KMS-11 (cell line): ENCODE measurements at regions not wholly inside any gene's neighbourhood (a gene's known extent, or its start where the extent isn't known, plus 50 kb on each side); places are given as distances from the start of the nearest gene placed in this dataset.
"Not testable (repeated sequence)": the region's sequence is repeated elsewhere in the genome, so short reads cannot be mapped to it uniquely, and the experiment has no call there.

Experiments
- H2AFZ ChIP-seq: fragments of 200-600 bp; sonication (generic); 2 replicates; pipeline ENCODE4 v1.6.1; 2016; ENCODE audit warnings: antibody characterized with exemption, mixed run types, low read depth
- H3K27ac ChIP-seq: fragments of 200-600 bp; sonication (generic); 2 replicates; pipeline ENCODE4 v1.6.1; 2016; ENCODE audit warnings: mild to moderate bottlenecking, mixed run types
- H3K27me3 ChIP-seq: fragments of 200-600 bp; sonication (generic); 2 replicates; pipeline ENCODE4 v1.6.1; 2017; ENCODE audit warnings: mild to moderate bottlenecking, low read depth, mixed run types, moderate library complexity; ENCODE audit not compliant: insufficient read depth
- H3K36me3 ChIP-seq: fragments of 200-600 bp; sonication (generic); 2 replicates; pipeline ENCODE4 v1.6.1; 2017; ENCODE audit warnings: mild to moderate bottlenecking, mixed run types; ENCODE audit not compliant: insufficient read depth
- H3K4me1 ChIP-seq: fragments of 200-600 bp; sonication (generic); 2 replicates; pipeline ENCODE4 v1.6.1; 2016; ENCODE audit warnings: mild to moderate bottlenecking, low read depth, mixed run types; ENCODE audit not compliant: poor library complexity, severe bottlenecking
- H3K4me2 ChIP-seq: fragments of 200-600 bp; sonication (generic); 2 replicates; pipeline ENCODE4 v1.7.0; 2016; ENCODE audit warnings: mild to moderate bottlenecking, mixed run types
- H3K4me3 ChIP-seq: fragments of 200-600 bp; sonication (generic); IDR thresholded peaks from 2 replicates; pipeline ENCODE4 v1.6.1; 2017; ENCODE audit warnings: low read depth, low read length, mixed read lengths; ENCODE audit not compliant: insufficient read depth
- H3K79me2 ChIP-seq: fragments of 200-600 bp; sonication (generic); 2 replicates; pipeline ENCODE4 v1.6.1; 2016; ENCODE audit warnings: low read depth, mixed run types; ENCODE audit not compliant: insufficient read depth
- H3K9ac ChIP-seq: fragments of 200-600 bp; sonication (generic); 2 replicates; pipeline ENCODE4 v1.6.1; 2016; ENCODE audit warnings: mild to moderate bottlenecking, mixed run types
- H4K20me1 ChIP-seq: fragments of 200-600 bp; sonication (generic); 2 replicates; pipeline ENCODE4 v1.6.1; 2016; ENCODE audit warnings: mild to moderate bottlenecking, mixed run types; ENCODE audit not compliant: insufficient read depth
- TF ChIP-seq, protein P1 (sequence below): fragments of 200-600 bp; sonication (generic); conservative IDR thresholded peaks from 2 replicates; pipeline ENCODE4 v1.6.1; 2017; ENCODE audit warnings: low read depth, mild to moderate bottlenecking, antibody characterized with exemption, low read length, moderate library complexity, mixed read lengths

DNA sequence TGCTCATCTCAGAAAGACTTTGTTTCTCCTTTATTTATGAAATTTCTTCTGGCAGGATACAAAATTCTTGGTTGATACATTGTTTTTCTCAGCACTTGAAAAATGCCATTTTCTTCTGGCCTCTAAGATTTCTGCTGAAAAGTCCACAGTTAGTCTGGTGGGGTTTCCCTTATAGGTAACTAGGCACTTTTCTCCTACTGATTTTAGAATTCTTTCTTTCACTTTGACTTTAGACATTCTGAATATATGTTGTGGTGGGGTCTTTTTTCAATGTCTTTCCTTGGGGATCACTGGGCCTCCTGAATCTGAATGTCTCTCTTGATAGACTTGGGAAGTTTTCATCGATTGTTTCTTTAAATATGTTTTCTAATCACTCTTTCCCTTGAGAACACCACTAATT lies 79.6 kb downstream of the CETN3 start:
- Histone ChIP-seq H3K4me3 (no peak overlapping the region), H3K36me3 (no peaks in the 10 kb centered on the region), H3K79me2 (no peaks in the 10 kb centered on the region), H3K9ac (no peak overlapping the region), H3K4me1 (no peaks in the 10 kb centered on the region), H3K27ac (no peak overlapping the region), H3K27me3 (no peaks in the 10 kb centered on the region), H4K20me1 (no peaks in the 10 kb centered on the region), H3K4me2 (no peak overlapping the region), H2AFZ (no peak overlapping the region)
- TF ChIP-seq, protein P1, sequence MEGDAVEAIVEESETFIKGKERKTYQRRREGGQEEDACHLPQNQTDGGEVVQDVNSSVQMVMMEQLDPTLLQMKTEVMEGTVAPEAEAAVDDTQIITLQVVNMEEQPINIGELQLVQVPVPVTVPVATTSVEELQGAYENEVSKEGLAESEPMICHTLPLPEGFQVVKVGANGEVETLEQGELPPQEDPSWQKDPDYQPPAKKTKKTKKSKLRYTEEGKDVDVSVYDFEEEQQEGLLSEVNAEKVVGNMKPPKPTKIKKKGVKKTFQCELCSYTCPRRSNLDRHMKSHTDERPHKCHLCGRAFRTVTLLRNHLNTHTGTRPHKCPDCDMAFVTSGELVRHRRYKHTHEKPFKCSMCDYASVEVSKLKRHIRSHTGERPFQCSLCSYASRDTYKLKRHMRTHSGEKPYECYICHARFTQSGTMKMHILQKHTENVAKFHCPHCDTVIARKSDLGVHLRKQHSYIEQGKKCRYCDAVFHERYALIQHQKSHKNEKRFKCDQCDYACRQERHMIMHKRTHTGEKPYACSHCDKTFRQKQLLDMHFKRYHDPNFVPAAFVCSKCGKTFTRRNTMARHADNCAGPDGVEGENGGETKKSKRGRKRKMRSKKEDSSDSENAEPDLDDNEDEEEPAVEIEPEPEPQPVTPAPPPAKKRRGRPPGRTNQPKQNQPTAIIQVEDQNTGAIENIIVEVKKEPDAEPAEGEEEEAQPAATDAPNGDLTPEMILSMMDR, result no peak

- TF ChIP-seq, protein P1, result no peak
- Histone ChIP-seq H2AFZ (no peak overlapping the region), H3K27ac (no peak overlapping the region), H3K79me2 (no peaks in the 10 kb centered on the region), H3K9ac (no peak overlapping the region), H3K4me3 (no peak overlapping the region), H3K27me3 (no peaks in the 10 kb centered on the region), H3K4me2 (no peak overlapping the region), H3K36me3 (no peaks in the 10 kb centered on the region), H4K20me1 (no peaks in the 10 kb centered on the region), H3K4me1 (no peaks in the 10 kb centered on the region)
Observed at GRCh38 chr5:90326995-90327394, 82.6 kb downstream of the CETN3 start.

DNA sequence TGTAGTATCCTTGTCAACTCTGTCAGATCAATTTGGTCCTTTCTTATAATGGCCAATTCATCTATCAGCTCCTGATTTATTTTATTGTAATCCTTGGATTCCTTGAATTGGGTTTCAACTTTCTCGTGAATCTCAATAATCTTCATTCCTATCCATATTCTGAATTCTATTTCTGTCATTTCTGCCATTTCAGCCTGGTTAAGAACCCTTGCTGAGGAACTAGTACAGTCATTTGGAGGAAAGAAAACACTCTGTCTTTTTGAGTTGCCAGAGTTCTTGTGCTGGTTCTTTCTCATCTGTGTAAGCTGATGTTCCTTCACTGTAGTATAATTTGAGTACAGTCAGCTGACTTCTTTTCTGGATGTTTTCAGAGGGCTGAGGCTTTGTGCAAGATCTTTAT lies 84.5 kb downstream of the CETN3 start:
- no peaks in the 10 kb centered on the region for H3K27me3 ChIP-seq
- H3K4me1 ChIP-seq, result no peaks in the 10 kb centered on the region
- H3K4me3 ChIP-seq, result no peak overlapping the region
- H3K27ac ChIP-seq, result no peak overlapping the region
- no peaks in the 10 kb centered on the region for H4K20me1 ChIP-seq
- H3K79me2 ChIP-seq, result no peaks in the 10 kb centered on the region
- no peak overlapping the region for H3K9ac ChIP-seq
- no peak overlapping the region for H3K4me2 ChIP-seq
- no peak overlapping the region for H2AFZ ChIP-seq
- no peaks in the 10 kb centered on the region for H3K36me3 ChIP-seq
- TF ChIP-seq, protein P1, result no peak

DNA sequence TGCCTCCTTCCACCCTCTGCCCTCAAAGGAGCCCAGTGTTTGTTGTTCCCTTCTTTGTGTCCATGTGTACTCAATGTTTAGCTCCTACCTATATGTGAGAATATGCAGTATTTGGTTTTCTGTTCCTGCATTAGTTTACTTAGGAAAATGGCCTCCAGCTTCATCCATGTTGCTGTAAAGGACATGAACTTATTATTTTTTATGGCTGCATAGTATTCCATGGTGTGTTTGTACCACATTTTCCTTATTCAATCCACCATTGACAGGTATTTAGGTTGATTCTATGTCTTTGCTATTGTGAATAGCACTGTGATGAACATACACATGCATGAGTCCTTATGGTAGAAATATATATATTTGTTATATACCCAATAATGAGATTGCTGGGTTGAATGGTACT lies 89.2 kb downstream of the CETN3 start:
- not testable (repeated sequence) for H3K4me3 ChIP-seq, H3K4me1 ChIP-seq, H3K79me2 ChIP-seq, H3K27ac ChIP-seq, H2AFZ ChIP-seq, H3K36me3 ChIP-seq, H3K4me2 ChIP-seq, H3K9ac ChIP-seq, H4K20me1 ChIP-seq, H3K27me3 ChIP-seq

GRCh38 chr5:90312027-90312426 lies 97.5 kb downstream of the CETN3 start:
- no peak overlapping the region for H2AFZ ChIP-seq
- H3K27me3 ChIP-seq, result no peaks in the 10 kb centered on the region
- H4K20me1 ChIP-seq, result no peaks in the 10 kb centered on the region

More at GRCh38 chr5:90312027-90312426, 97.5 kb downstream of the CETN3 start:
- Histone ChIP-seq H3K4me2 (no peak overlapping the region), H3K27ac (no peak overlapping the region), H3K4me3 (no peak overlapping the region), H3K4me1 (no peaks in the 10 kb centered on the region), H3K9ac (no peak overlapping the region), H3K36me3 (no peaks in the 10 kb centered on the region), H3K79me2 (no peaks in the 10 kb centered on the region)
- TF ChIP-seq, protein P1, result no peak
